Motor neuron (in vitro differentiated cells): ENCODE measurements at regions not wholly inside any gene's neighbourhood (a gene's known extent, or its start where the extent isn't known, plus 50 kb on each side); places are given as distances from the start of the nearest gene placed in this dataset.

Experiments
- ATAC-seq, 8 experiments: fragments of 200-7000 bp; cut with Tn5 transposase; replicated peaks in 6 of 8; 2 replicates each; pipeline ENCODE4 v1.8.0; 2021; ENCODE audit warnings: mild to moderate bottlenecking in 8 of 8, moderate library complexity in 8 of 8
- H3K27ac ChIP-seq, 2 donors: fragments of 250-450 bp; sonication (Bioruptor Pico); 2 replicates each; pipeline ENCODE4 v1.9.0; 2021; ENCODE audit warnings: antibody characterized with exemption in 2 of 2, mild to moderate bottlenecking in 2 of 2, moderate library complexity in 1 of 2
- H3K4me1 ChIP-seq, 2 donors: fragments of 250-450 bp; sonication (Bioruptor Pico); replicated peaks in 1 of 2; 2 replicates each; pipeline ENCODE4 v1.6.1; 2021; ENCODE audit warnings: antibody characterized with exemption in 2 of 2, mild to moderate bottlenecking in 2 of 2, moderate library complexity in 1 of 2
- H3K4me3 ChIP-seq, 5 donors: fragments of 250-450 bp; sonication (Bioruptor Pico); 2 replicates each; pipeline ENCODE4 v1.9.0; 2021; ENCODE audit warnings: antibody characterized with exemption in 5 of 5, mild to moderate bottlenecking in 5 of 5, moderate library complexity in 4 of 5
- WGBS, 10 experiments: fragments of 450-650 bp; shearing (Covaris generic); methylation state at CpG; one replicate each; pipeline ENCODE4 v1.0.0; 2022; 5-methylcytosine and 5-hydroxymethylcytosine counted together
- in situ Hi-C, 9 experiments: fragments of 400-800 bp; cut with MboI; loops; one replicate each; pipeline ENCODE4 v1.15.0; 2021; ENCODE audit warnings: low sequenced_read_pairs in 9 of 9, low pct_unique_long_range_greater_than_20kb in 2 of 9; ENCODE audit not compliant: unreplicated experiment in 9 of 9

DNA sequence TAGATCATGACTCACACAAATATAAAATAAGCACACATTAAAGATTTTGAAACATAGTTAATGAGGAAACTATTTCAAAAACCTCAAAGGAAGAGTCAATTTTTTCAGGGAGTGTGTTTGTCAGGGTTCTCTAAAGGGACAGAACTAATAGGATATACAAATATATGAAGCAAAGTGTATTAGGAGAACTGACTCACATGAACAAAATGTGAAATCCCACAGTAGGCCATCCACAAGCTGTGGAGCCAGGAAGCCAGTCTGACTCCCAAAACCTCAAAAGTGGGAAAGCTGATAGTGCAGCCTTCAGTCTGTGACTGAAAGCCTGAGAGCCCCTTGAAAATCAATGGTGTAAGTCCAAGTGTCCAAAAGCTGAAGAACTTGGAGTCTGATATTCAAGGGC, 898.0 kb upstream of the EYS start:
- in situ Hi-C loops: no loop called here
- no peak for ATAC-seq
- H3K4me1 ChIP-seq: no peaks in the 10 kb centered on the region
- no peak overlapping the region for H3K4me3 ChIP-seq
- H3K27ac ChIP-seq: no peak overlapping the region

DNA sequence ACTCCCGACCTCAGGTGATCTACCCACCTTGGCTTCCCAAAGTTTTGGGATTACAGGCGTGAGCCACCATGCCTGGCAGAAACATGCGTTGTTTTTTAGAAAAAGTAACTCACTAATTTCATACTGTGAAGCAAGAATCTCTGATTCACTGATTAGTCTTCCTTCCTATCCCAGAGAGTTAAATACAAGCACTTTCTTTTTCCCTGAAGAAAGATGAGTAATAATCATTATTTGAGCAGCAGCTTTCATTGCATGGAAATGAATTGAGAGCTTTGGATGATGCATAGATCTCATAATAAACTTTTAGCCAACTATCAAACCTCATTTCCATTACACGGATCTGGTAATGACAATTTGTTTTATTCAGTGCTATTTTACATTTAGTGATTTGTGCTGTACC, 892.5 kb upstream of the EYS start:
- H3K27ac ChIP-seq: no peak overlapping the region
- no peak overlapping the region for H3K4me3 ChIP-seq
- H3K4me1 ChIP-seq: no peaks in the 10 kb centered on the region
- ATAC-seq: no peak
- in situ Hi-C loops: no loop called here
- 10 to 100% (median 74%) methylated on average over 1 to 4 of the region's 4 CpGs for whole genome bisulfite sequencing, 10 experiments

DNA sequence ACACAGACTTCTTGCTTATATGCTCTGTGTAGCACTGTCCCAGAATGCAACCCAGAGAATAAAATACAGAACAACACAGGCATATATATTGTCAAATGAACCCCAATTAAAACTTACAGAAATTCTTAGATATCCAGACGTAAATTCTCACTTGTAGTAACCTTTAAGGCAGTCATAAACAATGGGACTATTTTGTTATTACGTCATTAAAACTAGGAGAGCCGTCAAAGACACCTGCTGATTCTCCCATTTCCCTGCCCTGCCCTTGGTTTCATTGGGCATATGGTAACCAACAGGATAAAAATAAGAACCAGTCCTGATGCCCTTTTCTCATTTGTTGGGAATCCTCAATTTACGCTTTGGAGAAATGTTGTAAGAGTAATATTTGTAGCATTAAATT, 871.3 kb upstream of the EYS start:
- in situ Hi-C loops: no loop called here
- H3K4me1 ChIP-seq: no peaks in the 10 kb centered on the region
- ATAC-seq: no peak
- no peak overlapping the region for H3K27ac ChIP-seq
- H3K4me3 ChIP-seq: no peak overlapping the region
- 5 to 94% (median 70%) methylated on average over 1 to 4 of the region's 4 CpGs; no CpG with 5 or more reads in 1 of the 10 experiments for WGBS, 10 experiments

DNA sequence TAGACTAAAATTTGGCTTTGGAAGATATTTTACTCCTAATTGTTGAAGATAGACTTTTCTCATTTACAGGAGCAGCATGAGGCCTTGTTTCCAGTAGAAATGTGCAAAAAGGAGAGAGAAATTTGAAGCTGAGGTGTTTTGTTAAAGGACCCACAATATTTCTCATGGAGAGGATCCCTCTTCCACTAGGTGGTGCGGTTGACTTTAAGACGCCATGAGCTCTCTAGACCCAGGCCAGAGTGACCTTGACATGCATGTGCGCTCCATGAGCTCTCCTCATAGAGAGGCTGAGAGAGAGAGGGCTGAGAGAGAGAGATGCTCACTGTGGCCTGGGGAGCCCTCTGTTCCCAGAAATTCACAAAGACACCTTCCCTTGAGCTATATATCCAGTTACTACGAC, 861.2 kb upstream of the EYS start:
- Histone ChIP-seq H3K27ac (no peak overlapping the region), H3K4me1 (no peaks in the 10 kb centered on the region), H3K4me3 (no peak overlapping the region)
- ATAC-seq: no peak
- 4 to 100% (median 89%) methylated on average over 1 to 4 of the region's 4 CpGs; no CpG with 5 or more reads in 1 of the 10 experiments for WGBS, 10 experiments
- in situ Hi-C loops: no loop called here

DNA sequence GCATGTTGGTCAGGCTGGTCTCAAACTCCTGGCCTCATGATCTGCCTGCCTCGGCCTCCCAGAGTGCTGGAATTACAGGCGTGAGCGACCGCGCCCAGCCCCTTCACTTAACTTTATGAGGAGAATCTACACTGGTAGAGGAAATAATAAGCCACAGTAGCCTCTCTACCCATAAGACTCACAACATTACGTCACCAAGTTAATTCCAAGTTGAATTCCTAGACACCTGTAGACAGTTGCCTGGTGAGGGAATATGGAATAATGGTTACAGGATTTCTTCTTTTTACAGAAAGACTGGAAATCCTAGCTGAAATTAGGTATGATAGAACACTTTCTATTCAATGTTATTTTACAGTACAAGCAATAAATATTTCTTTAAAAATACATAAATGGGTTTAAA, 854.5 kb upstream of the EYS start:
- H3K4me1 ChIP-seq: no peaks in the 10 kb centered on the region
- 0 to 100% (median 77%) methylated on average over 1 to 6 of the region's 6 CpGs; no CpG with 5 or more reads in 4 of the 10 experiments for WGBS, 10 experiments
- no peak overlapping the region for H3K27ac ChIP-seq
- ATAC-seq: no peak
- in situ Hi-C loops: no loop called here
- no peak overlapping the region for H3K4me3 ChIP-seq

DNA sequence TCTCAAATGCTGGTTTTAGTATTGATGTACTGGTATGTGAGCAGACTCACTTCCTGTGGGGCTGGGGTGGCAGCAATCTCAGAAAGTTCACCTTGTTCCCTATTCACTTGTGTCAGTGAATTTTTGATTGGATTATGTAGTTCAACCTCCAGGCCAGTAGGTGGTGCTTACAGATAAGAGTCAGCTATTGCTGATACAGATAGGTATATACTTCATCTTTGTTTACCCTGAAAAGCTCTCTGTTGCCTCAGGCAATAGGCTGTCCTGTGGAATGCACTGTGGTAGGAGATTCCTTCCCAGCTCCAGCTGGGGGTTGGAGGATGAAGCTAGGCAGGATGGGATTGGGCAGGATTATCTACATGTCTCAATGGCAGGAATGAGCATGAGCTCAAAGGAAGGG, 851.2 kb upstream of the EYS start:
- in situ Hi-C loops: no loop called here
- ATAC-seq: peak in 1 of 8 experiments; percentile 33
- Histone ChIP-seq H3K4me1 (no peaks in the 10 kb centered on the region), H3K27ac (no peak overlapping the region), H3K4me3 (no peak overlapping the region)

DNA sequence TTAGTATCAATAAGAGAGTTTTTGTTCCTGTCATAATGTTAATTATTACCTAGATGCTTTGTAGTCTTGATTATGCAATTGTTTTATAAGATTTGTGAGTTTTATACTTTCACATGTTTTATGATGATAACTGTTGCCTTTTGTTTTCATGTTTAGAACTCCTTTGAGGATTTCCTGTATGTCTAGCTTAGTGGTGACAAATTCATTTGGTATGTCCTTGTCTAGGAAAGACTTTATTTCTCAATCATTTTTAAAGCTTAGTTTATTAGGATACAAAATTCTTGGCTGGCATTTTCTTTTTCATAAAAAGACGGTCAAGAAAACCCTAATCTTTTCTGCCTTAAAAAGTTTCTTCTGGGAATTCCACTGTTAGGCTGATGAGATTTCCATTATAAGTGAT, 849.9 kb upstream of the EYS start:
- ATAC-seq: no peak
- H3K4me3 ChIP-seq: no peak overlapping the region
- WGBS, 10 experiments: 0 to 100% (median 93%) methylated on average over 1 of the region's 1 CpG
- no peaks in the 10 kb centered on the region for H3K4me1 ChIP-seq
- no peak overlapping the region for H3K27ac ChIP-seq
- in situ Hi-C loops: no loop called here

DNA sequence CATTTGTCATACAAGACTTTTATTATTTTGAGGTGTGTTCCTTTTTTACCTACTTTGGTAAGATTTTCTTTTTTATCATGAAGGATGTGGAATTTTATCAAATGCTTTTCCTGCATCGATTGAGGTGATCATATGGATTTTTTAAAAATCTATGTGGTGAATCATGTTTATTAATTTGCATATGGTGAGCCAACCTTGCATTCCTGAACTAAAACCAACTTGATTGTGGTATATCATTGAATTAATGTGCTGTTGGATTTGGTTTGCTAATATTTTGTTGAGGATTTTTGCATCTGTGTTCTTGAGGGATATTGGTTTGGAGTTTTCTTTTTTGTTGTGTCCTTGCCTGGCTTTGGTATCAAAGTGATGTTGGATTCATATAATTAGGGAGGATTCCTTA, 848.1 kb upstream of the EYS start:
- 0 to 88% (median 38%) methylated on average over 1 of the region's 1 CpG; no CpG with 5 or more reads in 1 of the 10 experiments for WGBS, 10 experiments
- Histone ChIP-seq H3K4me3 (no peak overlapping the region), H3K4me1 (no peaks in the 10 kb centered on the region), H3K27ac (no peak overlapping the region)
- no peak for ATAC-seq
- in situ Hi-C loops: no loop called here

DNA sequence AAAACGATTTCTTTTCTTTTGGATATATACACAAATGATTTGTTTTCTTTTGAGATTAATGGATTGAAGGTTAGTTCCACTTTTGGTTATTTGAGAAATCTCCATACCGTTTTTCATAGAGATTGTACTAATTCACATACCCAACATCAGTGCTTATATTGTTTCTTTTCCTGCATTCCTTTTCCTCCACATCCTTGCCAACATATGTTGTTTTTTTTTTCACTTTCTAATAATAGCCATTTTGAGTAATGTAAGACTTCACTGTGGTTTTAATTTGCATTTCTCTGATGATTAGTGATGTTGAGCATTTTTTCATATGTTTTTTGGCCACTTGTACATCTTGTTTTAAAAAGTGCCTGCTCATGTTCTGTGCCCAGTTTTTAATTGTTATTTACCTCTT, 846.4 kb upstream of the EYS start:
- 0 to 100% (median 64%) methylated on average over 1 to 2 of the region's 2 CpGs for WGBS, 10 experiments
- no peaks in the 10 kb centered on the region for H3K4me1 ChIP-seq
- no peak for ATAC-seq

DNA sequence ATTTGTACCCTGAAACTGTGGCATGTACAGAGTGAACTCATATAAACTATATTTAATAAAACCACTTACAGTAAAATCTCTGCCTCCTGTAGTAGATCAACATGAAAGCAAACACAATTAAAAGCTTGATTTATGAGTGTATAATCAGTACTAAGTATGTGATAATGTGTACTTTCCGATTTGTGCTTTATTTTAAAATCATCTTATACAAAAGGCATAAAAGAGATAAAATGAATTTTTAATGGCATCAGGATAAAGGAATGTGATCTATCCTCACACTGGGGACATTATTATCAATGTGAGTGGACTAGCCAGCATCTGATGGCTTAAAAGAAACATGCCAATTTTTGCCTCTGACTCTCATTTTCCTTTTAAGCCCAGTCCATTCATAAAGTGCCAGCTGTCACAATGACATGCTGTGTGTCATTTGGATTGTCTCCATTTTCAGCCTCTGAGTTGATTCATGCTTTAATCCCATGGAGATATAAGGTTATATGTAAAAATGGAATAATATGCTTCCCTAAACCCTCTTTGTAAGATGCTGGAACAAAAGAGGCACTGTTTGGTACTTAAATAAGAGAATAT, 831.6 kb upstream of the EYS start:
- no peak overlapping the region for H3K27ac ChIP-seq
- peaks cover 2 to 30% of the 10 kb centered on the region in 2 donors for H3K4me1 ChIP-seq
- 0 to 89% (median 40%) methylated on average over 1 of the region's 1 CpG; no CpG with 5 or more reads in 3 of the 10 experiments for WGBS, 10 experiments
- peak in 1 of 8 experiments; percentile 18 for ATAC-seq
- no peak overlapping the region for H3K4me3 ChIP-seq
- in situ Hi-C loops: no loop called here

More for the DNA sequence above, 846.4 kb upstream of the EYS start:
- Histone ChIP-seq H3K27ac (no peak overlapping the region), H3K4me3 (no peak overlapping the region)
- in situ Hi-C loops: no loop called here

DNA sequence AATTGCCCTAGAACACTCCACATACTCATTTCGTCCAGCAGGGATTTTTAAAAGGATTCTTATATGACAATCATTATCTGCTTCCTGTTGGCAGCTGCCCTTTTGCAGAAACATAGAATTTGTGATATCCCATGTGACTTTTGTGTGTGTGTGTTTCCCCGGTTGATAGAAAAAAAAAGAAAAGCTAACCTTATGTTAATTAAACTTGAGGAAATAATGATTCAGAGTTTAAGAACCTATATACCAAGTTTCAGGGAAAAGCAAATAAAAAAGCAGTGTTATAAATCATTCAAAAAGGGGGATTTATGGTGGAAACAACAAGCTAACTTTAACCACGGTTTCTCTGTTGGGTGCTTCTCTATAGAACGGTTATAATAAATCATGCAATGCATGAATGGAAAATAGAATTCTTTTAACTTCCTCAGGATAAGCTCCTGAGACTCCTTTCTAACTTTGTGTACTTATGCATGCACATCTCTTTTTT, 826.9 kb upstream of the EYS start:
- no peak overlapping the region for H3K27ac ChIP-seq
- peak in 1 of 8 experiments; percentile 34 for ATAC-seq
- H3K4me3 ChIP-seq: no peak overlapping the region
- 2 to 61% (median 33%) methylated on average over 2 to 4 of the region's 4 CpGs for WGBS, 10 experiments
- H3K4me1 ChIP-seq: peaks cover 3 to 31% of the 10 kb centered on the region in 2 donors
- in situ Hi-C loops: no loop called here

DNA sequence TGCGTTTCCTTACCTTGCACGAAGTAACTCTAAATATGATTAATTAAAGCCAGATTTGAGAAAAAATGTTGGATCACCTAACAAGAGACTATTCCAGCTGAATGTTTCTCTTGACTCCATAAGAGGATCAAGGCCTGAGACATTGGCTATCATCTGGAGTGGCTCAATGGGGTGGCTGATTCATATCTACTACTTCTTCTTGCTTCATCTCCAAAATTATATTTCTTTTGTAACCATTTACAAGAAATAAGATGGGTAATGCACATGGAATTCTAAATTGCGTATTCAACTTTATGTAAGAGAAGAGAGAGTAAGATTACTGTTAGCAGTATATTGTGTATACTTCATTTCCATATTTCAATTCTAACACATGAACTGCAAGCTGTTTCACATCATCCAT, 819.0 kb upstream of the EYS start:
- in situ Hi-C loops: no loop called here
- 15 to 92% (median 66%) methylated on average over 2 to 3 of the region's 3 CpGs for WGBS, 10 experiments
- H3K4me3 ChIP-seq: no peak overlapping the region
- H3K4me1 ChIP-seq: no peaks in the 10 kb centered on the region
- ATAC-seq: no peak
- no peak overlapping the region for H3K27ac ChIP-seq

DNA sequence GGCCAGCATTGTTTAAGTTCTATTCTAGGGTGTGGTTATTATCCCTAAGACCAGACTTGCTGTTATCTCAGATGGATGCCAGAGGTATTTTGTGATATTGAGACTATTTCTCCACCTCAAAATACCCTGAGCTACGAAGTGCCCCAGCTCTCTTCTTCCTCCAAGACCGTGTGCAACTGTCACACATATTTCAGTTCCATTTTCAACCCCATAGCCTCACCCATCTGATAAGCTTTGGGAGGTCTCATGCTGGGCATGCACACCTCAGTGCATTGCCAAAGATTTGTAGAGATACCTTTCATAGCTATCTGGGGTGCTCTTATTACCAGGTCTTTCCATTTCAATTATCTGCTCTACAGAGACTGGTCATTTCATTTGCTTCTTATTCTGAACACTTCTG, 815.8 kb upstream of the EYS start:
- in situ Hi-C loops: no loop called here
- peaks cover 4 to 5% of the 10 kb centered on the region in 2 donors for H3K4me1 ChIP-seq
- 52 to 100% (median 90%) methylated on average over 2 of the region's 2 CpGs; no CpG with 5 or more reads in 5 of the 10 experiments for WGBS, 10 experiments
- no peak for ATAC-seq
- H3K27ac ChIP-seq: no peak overlapping the region
- H3K4me3 ChIP-seq: no peak overlapping the region

DNA sequence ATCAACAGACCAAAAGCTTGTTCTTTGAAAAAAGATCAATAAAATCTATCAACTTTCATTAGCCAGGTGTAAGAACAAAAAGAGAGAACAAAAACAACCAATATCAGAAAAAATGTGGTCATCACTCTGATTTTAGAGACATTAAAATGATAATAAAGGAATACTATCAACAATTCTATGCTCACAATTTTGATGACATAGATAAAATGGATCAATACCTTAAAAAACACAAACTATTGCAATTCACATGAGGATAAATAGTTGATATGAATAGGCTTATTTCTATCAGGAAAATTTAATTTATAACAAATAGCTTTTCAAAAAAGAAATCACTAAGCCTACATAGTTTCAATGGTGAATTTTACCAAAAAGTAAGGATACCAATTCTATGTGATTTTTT, 809.4 kb upstream of the EYS start:
- Histone ChIP-seq H3K4me1 (peaks cover 4 to 5% of the 10 kb centered on the region in 2 donors), H3K4me3 (no peak overlapping the region), H3K27ac (no peak overlapping the region)
- ATAC-seq: no peak
- in situ Hi-C loops: no loop called here
